MM.1S (cell line): ENCODE measurements at regions not wholly inside any gene's neighbourhood (a gene's known extent, or its start where the extent isn't known, plus 50 kb on each side); places are given as distances from the start of the nearest gene placed in this dataset.

Experiments
- DNase-seq: peaks from one replicate; pipeline ENCODE4 v3.0.0-alpha.2; 2015
- H2AFZ ChIP-seq: fragments of 300-600 bp; sonication (generic); 2 replicates; pipeline ENCODE4 v1.6.0; 2016; ENCODE audit warnings: antibody characterized with exemption, low read length
- H3F3A ChIP-seq: fragments of 300-600 bp; sonication (generic); 2 replicates; pipeline ENCODE4 v1.6.1; 2016; ENCODE audit warnings: mild to moderate bottlenecking, antibody characterized with exemption, low read length, moderate library complexity, mixed read lengths; ENCODE audit not compliant: insufficient read depth
- H3K27ac ChIP-seq: fragments of 300-600 bp; sonication (generic); 2 replicates; pipeline ENCODE4 v1.5.1; 2016; ENCODE audit warnings: mild to moderate bottlenecking, low read length
- H3K27me3 ChIP-seq: fragments of 300-600 bp; sonication (generic); replicated peaks from 2 replicates; pipeline ENCODE4 v1.6.0; 2016; ENCODE audit warnings: low read length; ENCODE audit not compliant: insufficient read depth
- H3K36me3 ChIP-seq: fragments of 300-600 bp; sonication (generic); replicated peaks from 2 replicates; pipeline ENCODE4 v1.6.1; 2016; ENCODE audit warnings: mild to moderate bottlenecking, low read length, mixed read lengths; ENCODE audit not compliant: insufficient read depth
- H3K4me1 ChIP-seq: fragments of 300-600 bp; sonication (generic); 2 replicates; pipeline ENCODE4 v1.6.1; 2016; ENCODE audit warnings: low read length, mixed read lengths
- H3K4me2 ChIP-seq: fragments of 300-600 bp; sonication (generic); 2 replicates; pipeline ENCODE4 v1.6.0; 2016; ENCODE audit warnings: low read depth, low read length
- H3K4me3 ChIP-seq: fragments of 300-600 bp; sonication (generic); 2 replicates; pipeline ENCODE4 v1.5.1; 2016; ENCODE audit warnings: low read length, mixed read lengths
- H3K79me2 ChIP-seq: fragments of 300-600 bp; sonication (generic); 2 replicates; pipeline ENCODE4 v1.6.1; 2016; ENCODE audit warnings: mixed run types, low read length, mixed read lengths
- H3K9ac ChIP-seq: fragments of 300-600 bp; sonication (generic); 2 replicates; pipeline ENCODE4 v1.6.1; 2016; ENCODE audit warnings: low read length, mixed read lengths
- H3K9me2 ChIP-seq: fragments of 300-600 bp; sonication (generic); replicated peaks from 2 replicates; pipeline ENCODE4 v1.6.1; 2016; ENCODE audit warnings: mild to moderate bottlenecking, low read length, mixed read lengths; ENCODE audit not compliant: insufficient read depth
- H3K9me3 ChIP-seq: fragments of 300-600 bp; sonication (generic); replicated peaks from 2 replicates; pipeline ENCODE4 v1.6.1; 2016; ENCODE audit warnings: mild to moderate bottlenecking, low read length, mixed read lengths; ENCODE audit not compliant: insufficient read depth
- H4K20me1 ChIP-seq: fragments of 300-600 bp; sonication (generic); 2 replicates; pipeline ENCODE4 v1.6.1; 2016; ENCODE audit warnings: mild to moderate bottlenecking, low read length, moderate library complexity, mixed read lengths; ENCODE audit not compliant: insufficient read depth
- EZH2 ChIP-seq: fragments of 300-600 bp; sonication (generic); optimal IDR thresholded peaks from 2 replicates; pipeline ENCODE3; 2017; ENCODE audit warnings: low read depth, mild to moderate bottlenecking, antibody characterized with exemption, low read length, mixed read lengths
- EZH2phosphoT487 ChIP-seq: fragments of 300-600 bp; sonication (generic); IDR thresholded peaks from 2 replicates; pipeline ENCODE4 v1.6.1; 2018; ENCODE audit warnings: antibody characterized with exemption, low read length
- TF ChIP-seq, protein P1 (sequence below): fragments of 300-600 bp; sonication (generic); IDR thresholded peaks from 2 replicates; pipeline ENCODE4 v1.5.1; 2016; ENCODE audit warnings: antibody characterized with exemption, low read length, mixed read lengths

DNA sequence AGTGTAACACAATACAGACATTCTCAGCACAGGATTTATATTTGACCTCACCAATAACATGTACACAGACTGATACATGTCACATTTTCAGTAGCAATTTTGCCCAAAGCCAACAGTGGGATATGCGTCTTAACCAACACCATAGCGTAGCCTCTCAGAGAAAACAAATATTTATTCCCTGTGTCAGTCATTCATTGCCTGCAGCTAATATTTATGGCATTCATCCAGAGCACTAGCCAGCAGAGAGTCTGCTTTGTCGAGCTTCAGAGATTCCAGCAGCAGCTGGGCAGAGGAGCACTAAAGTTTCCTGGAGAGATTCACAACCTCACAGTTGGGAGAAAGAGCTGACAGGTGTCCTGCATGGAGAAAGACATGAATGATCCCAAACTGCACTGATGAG is 400.7 kb upstream of the DAB1 start:
- Histone ChIP-seq H3F3A (no peaks in the 10 kb centered on the region), H3K9ac (no peak overlapping the region), H3K4me2 (no peak overlapping the region), H3K27ac (no peak overlapping the region), H3K36me3 (no peaks in the 10 kb centered on the region), H3K9me2 (no peaks in the 10 kb centered on the region), H4K20me1 (no peaks in the 10 kb centered on the region), H3K4me3 (no peak overlapping the region), H2AFZ (no peak overlapping the region), H3K27me3 (no peaks in the 10 kb centered on the region), H3K79me2 (no peaks in the 10 kb centered on the region), H3K9me3 (no peaks in the 10 kb centered on the region), H3K4me1 (no peaks in the 10 kb centered on the region)
- DNase-seq: no peak
- TF ChIP-seq EZH2phosphoT487: no peak
- TF ChIP-seq, protein P1, sequence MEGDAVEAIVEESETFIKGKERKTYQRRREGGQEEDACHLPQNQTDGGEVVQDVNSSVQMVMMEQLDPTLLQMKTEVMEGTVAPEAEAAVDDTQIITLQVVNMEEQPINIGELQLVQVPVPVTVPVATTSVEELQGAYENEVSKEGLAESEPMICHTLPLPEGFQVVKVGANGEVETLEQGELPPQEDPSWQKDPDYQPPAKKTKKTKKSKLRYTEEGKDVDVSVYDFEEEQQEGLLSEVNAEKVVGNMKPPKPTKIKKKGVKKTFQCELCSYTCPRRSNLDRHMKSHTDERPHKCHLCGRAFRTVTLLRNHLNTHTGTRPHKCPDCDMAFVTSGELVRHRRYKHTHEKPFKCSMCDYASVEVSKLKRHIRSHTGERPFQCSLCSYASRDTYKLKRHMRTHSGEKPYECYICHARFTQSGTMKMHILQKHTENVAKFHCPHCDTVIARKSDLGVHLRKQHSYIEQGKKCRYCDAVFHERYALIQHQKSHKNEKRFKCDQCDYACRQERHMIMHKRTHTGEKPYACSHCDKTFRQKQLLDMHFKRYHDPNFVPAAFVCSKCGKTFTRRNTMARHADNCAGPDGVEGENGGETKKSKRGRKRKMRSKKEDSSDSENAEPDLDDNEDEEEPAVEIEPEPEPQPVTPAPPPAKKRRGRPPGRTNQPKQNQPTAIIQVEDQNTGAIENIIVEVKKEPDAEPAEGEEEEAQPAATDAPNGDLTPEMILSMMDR: no peak
- TF ChIP-seq EZH2: no peak

DNA sequence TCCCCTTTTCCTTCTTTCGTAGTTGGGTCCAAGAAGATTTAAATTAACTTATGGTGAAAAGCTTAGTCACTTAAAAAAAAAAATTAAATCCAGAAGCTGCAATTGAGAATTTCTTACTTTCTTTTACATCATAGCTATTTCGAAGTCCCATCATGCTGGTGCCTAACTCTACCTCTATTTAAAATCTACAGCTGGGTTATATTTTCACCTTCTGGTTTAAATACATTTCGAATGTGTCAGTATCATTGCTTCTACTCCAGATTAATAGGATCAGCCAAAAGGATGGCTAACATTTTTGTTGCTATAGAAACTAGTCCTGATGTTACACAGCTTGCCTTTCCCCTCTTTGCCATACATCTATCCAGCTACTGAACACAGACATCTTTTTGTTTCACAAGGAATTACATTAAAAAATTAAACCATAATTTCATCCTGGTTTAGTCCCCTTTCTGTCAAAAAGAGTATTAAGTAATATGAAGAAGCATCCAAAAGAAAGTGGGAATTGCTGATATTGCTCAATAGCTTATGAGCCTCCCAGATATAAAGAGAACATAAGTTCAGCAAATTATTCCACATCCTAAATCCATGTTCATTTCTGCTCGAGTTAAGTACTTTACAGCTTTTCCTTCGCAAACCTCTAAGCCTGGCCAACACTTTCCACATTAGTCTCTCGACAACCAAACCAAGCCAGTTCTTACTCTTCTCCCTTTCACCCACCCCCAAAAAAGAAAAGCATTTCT is 396.7 kb upstream of the DAB1 start:
- H3F3A ChIP-seq: no peaks in the 10 kb centered on the region
- no peak overlapping the region for H3K4me2 ChIP-seq
- no peaks in the 10 kb centered on the region for H3K27me3 ChIP-seq
- DNase-seq: no peak
- TF ChIP-seq EZH2phosphoT487 (no peak), EZH2 (no peak)
- TF ChIP-seq, protein P1: no peak
- H3K9me3 ChIP-seq: no peaks in the 10 kb centered on the region
- no peak overlapping the region for H2AFZ ChIP-seq
- H3K36me3 ChIP-seq: no peaks in the 10 kb centered on the region
- H3K4me3 ChIP-seq: no peak overlapping the region
- no peak overlapping the region for H3K9ac ChIP-seq
- H3K79me2 ChIP-seq: no peaks in the 10 kb centered on the region
- no peak overlapping the region for H3K27ac ChIP-seq
- H4K20me1 ChIP-seq: no peaks in the 10 kb centered on the region
- no peaks in the 10 kb centered on the region for H3K4me1 ChIP-seq
- H3K9me2 ChIP-seq: no peaks in the 10 kb centered on the region

DNA sequence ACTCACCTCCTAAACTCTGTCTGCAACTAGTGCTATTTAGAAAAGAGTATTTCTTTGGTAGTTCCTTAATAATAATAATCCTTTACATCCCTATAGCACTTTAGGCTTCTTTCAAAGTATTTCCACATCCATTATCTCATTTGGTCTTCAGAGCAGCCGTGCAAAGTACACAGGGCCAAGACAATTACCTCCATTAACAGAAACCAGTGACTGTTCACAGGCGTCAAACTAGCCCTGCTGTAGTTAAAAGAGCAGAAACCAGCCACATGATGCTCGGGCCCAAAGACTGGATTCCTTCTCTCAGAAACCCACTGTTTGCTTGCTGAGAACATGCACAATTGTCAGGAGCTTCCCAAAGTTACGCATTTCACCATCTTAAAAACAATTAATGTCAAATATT is 396.0 kb upstream of the DAB1 start:
- no peaks in the 10 kb centered on the region for H3K9me2 ChIP-seq

DNA sequence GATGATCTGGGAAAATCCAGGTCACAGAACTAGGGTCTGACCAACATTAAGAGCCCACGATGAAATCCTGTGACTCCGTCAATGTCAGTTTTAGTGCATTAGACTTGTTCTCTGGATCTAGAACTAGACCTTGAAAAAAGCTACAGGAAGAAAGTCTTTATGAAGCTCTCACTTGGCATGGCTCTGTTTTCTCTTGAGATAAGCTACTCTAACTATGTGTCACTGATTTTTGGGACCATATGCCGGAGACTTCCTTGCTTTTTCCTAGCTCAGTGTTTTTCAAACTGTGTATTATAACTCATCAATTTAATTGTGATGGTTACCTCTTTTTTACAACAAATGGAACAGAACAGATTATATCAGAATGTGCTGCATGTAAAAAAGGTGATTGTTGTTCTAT is 379.7 kb upstream of the DAB1 start:
- no peak overlapping the region for H3K9ac ChIP-seq

More for the DNA sequence above, 396.0 kb upstream of the DAB1 start:
- TF ChIP-seq EZH2phosphoT487: no peak
- no peak for TF ChIP-seq EZH2
- Histone ChIP-seq H3K4me3 (no peak overlapping the region), H2AFZ (no peak overlapping the region), H3K36me3 (no peaks in the 10 kb centered on the region), H4K20me1 (no peaks in the 10 kb centered on the region), H3K27me3 (no peaks in the 10 kb centered on the region), H3K9me3 (no peaks in the 10 kb centered on the region), H3K9ac (no peak overlapping the region), H3K79me2 (no peaks in the 10 kb centered on the region), H3K4me1 (no peaks in the 10 kb centered on the region), H3F3A (no peaks in the 10 kb centered on the region), H3K27ac (no peak overlapping the region), H3K4me2 (no peak overlapping the region)
- no peak for DNase-seq

More for the DNA sequence above, 379.7 kb upstream of the DAB1 start:
- Histone ChIP-seq H3K4me1 (no peaks in the 10 kb centered on the region), H4K20me1 (no peaks in the 10 kb centered on the region), H3K27ac (no peak overlapping the region), H3F3A (no peaks in the 10 kb centered on the region), H3K9me2 (no peaks in the 10 kb centered on the region), H3K27me3 (no peaks in the 10 kb centered on the region), H3K9me3 (no peaks in the 10 kb centered on the region), H3K79me2 (no peaks in the 10 kb centered on the region), H3K4me3 (no peak overlapping the region), H2AFZ (no peak overlapping the region), H3K4me2 (no peak overlapping the region), H3K36me3 (no peaks in the 10 kb centered on the region)
- TF ChIP-seq, protein P1: no peak
- TF ChIP-seq EZH2 (no peak), EZH2phosphoT487 (no peak)
- no peak for DNase-seq
